ENCODE measurements at regions not wholly inside any gene's neighbourhood (a gene's known extent, or its start where the extent isn't known, plus 50 kb on each side); places are given as distances from the start of the nearest gene placed in this dataset.

GRCh38 chr3:13715167-13715954 lies 164.5 kb downstream of the WNT7A start:
- DNase-seq (ENCODE audit: low spot score), result peak; percentile 49

- DNase-seq (ENCODE audit: low spot score), result peak; percentile 78
Measured at GRCh38 chr3:13714251-13714916, 165.5 kb downstream of the FBLN2 start.

GRCh38 chr3:13713396-13713795 lies 164.5 kb downstream of the FBLN2 start:
- peak; percentile 67 for DNase-seq (ENCODE audit: low spot score)

GRCh38 chr3:13712682-13713180 lies 163.8 kb downstream of the FBLN2 start:
- no peak for DNase-seq (ENCODE audit: low spot score)

GRCh38 chr3:13711911-13712650 lies 163.2 kb downstream of the FBLN2 start:
- peak; percentile 43 for DNase-seq (ENCODE audit: low spot score)

- peak; percentile 64 for DNase-seq (ENCODE audit: low spot score)
Measured at GRCh38 chr3:13710251-13710650, 161.3 kb downstream of the FBLN2 start.

DNA sequence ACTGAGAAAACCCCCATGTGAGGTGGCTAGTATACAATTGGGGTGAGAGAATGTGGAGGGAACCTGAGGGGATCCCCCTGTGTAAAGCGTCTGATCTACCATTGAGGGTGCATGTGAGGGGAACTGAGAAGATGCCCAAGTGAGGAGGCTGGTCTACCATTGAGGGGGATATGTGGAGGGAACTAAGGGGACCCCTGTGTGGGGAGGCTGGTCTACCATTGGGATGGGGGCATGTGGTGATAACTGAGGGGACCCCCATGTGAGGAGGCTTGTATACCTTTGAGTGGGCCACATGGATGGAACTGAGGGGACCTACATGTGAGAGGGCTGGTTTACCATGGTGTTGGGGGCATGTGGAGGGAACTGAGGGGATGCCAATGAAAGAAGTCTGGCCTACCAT lies 160.8 kb downstream of the FBLN2 start:
- DNase-seq (ENCODE audit: low spot score), result peak; percentile 39

DNA sequence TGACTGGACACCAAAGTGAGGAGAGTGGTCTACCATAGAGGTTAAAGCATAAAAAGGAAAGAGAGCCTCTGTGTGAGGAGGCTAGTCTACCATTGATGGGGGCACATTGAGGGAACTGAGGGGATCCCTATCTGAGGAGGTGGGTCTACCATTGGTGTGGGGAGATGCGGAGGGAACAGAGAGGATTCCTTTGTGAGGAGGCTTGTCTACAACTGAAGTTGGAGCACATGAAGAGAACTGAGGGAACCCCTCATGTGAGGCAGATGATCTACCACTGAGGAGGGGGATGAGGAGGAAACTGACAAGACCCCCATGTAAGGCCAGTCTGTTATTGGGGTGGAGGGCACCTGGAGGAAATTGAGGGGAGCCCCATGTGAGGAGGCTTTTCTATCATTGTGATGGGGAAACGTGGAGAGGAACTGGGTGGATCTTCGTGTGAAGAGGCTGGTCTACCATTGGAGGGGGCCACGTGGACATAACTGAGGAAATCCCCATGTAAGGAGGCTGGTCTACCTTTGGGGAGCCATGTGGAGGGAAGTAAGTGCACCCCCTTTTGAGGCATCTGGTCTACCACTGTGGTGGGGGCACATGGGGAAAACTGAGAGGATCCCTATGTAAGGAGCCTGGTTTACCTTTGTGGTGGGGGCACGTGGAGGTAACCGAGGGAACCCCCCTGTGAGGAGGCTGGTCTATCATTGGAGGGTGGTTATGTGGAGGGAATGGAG lies 160.1 kb downstream of the FBLN2 start:
- DNase-seq (ENCODE audit: low spot score), result peak; percentile 39

- DNase-seq (ENCODE audit: low spot score), result peak; percentile 26
Measured at GRCh38 chr3:13708301-13708700, 159.4 kb downstream of the FBLN2 start.

- DNase-seq (ENCODE audit: low spot score), result peak; percentile 28
Measured at GRCh38 chr3:13707456-13707855, 158.5 kb downstream of the FBLN2 start.

DNA sequence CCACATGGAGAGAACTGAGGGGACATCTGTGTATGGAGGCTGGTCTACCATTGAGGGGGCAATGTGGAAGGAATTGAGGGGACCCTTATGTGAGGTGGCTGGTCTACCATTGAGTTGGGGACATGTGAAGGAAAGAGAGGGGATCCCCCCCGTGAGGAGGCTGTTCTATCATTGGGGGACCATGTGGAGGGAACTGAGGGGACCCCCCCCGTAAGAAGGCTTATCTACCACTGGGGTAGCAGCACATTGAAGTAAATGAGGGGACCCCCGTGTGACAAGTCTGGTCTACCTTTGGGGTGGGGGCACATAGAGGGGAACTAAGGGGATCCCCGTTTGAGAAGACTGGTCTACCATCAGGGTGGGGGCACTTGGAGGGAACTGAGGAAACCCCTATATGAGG lies 158.0 kb downstream of the FBLN2 start:
- DNase-seq (ENCODE audit: low spot score), result peak; percentile 26

DNA sequence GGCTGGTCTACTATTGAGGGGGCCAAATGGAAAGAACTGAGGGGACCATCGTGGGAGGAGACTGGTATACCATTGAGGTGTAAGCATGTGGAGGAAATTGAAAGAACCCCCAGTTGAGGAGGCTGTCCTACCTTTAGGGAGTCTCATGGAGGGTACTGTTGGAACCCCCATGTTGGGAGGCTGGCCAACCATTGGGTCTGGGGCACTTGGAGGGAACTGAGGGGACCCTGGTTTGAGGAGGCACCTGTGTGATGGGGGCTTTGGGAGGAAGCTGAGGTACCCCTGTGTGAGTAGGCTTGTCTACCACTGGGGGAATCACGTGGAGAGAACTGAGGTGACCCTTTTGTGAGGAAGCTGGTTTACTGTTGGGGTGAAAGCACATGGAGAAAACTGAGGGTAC lies 157.5 kb downstream of the FBLN2 start:
- DNase-seq (ENCODE audit: low spot score), result peak; percentile 35

- DNase-seq (ENCODE audit: low spot score), result peak; percentile 28
Measured at GRCh38 chr3:13705702-13706280, 156.9 kb downstream of the FBLN2 start.

GRCh38 chr3:13705051-13705450 lies 156.1 kb downstream of the FBLN2 start:
- DNase-seq (ENCODE audit: low spot score), result peak; percentile 57

DNA sequence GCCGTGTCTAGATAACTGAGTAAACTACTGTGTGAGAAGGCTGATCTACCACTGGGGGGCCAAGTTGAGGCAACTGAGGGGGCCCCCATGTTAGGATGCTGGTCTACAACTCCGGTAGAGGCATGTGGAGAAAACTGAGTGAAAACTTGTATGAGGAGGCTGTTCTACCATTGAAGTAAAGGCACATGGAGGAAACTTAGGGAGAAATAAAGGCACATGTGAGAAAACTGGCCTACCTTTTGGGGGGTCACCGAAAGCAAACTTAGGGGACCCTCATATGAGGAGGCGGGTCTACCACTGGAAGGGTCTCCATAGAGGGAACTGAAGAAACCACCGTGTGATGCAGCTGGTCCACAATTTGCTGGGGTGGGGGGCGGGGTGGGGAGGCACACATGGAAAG lies 155.2 kb downstream of the FBLN2 start:
- peak; percentile 20 for DNase-seq (ENCODE audit: low spot score)

DNA sequence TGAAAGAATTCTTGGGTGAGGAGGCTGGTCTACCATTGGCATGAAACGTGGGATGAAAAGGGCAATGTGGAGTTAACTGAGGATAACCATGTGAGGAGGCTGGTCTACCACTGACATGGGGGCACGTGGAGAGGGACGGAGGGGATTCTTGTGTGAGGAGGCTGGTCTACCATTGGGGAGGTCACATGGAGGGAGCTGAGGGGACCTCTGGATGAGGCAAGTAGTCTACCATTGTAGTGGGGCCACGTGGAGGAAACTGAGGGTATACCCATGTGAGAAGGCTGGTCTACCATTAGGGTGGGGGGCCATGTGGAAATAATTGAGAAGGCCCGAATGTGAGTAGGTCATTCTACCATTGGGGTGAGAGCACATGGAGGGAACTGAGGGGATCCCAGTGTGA lies 154.1 kb downstream of the FBLN2 start:
- DNase-seq (ENCODE audit: low spot score), result peak; percentile 39

GRCh38 chr3:13702286-13702685 lies 153.4 kb downstream of the FBLN2 start:
- no peak for DNase-seq (ENCODE audit: low spot score)

DNA sequence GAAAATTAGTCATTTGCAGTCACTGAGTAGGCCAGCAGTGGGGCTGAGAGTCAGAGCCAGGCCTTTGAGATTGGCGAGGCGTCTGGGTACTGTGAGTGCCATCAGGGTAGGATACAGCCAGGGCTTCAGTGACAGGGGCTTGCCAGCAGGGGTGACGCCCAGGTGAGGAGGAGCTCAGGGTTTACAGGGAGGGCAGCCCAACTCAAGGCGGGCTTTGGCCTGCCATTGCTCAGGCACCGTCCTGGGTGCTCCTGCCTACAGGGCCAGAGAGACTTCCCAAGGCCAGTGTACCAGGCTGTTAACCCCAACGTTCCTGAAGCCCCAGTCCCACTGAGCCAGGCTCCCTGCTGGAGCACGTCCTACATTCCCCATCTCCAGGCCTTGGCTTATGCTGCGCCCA lies 152.0 kb downstream of the FBLN2 start:
- no peak for DNase-seq (ENCODE audit: low spot score)

DNA sequence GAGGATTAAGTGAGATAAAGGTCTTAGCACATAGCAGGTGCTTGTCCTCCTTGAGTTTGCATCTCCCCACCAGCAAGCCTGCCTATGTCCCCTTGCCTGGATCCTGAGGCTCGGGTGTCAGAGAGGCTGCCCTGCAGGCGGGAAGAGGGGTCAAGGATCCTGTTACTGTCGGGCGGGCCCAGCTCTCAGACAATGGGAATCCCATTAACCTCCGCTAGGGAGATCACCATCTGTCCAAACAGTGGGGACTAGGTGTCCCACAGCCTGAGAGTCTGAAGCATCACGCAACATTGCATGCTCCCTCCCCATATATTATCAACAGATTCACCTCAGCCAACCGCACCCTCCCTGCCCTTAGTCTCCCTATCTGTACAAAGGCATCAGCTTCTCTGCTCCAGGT lies 151.4 kb downstream of the FBLN2 start:
- no peak for DNase-seq (ENCODE audit: low spot score)

- no peak for DNase-seq (ENCODE audit: low spot score)
Measured at GRCh38 chr3:13696699-13697098, 147.8 kb downstream of the FBLN2 start.

- DNase-seq (ENCODE audit: low spot score), result no peak
Measured at GRCh38 chr3:13693441-13693840, 144.5 kb downstream of the FBLN2 start.

Measured in mesenteric fat pad (tissue), 1 donor.